ENCODE measurements at regions not wholly inside any gene's neighbourhood (a gene's known extent, or its start where the extent isn't known, plus 50 kb on each side); places are given as distances from the start of the nearest gene placed in this dataset.

- no peak for DNase-seq
Observed at GRCh38 chr5:96243862-96244261, 189.2 kb downstream of the PCSK1 start.

- no peak for DNase-seq
Observed at GRCh38 chr5:96243203-96243602, 189.8 kb downstream of the PCSK1 start.

DNA sequence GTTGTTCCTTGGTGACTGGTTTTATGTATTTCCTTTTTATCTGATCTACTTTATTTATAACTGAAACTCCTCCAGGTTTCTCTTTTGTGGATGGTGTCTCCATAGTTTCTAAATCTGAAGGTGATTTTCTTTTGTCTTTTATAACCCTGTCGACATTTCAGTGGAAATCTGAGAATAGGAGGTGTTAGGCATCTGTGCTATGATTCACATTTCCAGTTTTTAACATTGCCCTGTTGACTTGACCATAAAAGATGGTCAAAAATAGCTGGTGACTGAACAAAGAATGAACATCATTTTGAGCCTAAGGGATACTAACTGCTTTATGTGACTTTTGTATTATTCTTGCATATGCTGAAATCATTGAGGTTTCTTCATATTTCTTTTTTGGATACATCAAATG is 190.5 kb downstream of the PCSK1 start:
- DNase-seq = no peak

DNA sequence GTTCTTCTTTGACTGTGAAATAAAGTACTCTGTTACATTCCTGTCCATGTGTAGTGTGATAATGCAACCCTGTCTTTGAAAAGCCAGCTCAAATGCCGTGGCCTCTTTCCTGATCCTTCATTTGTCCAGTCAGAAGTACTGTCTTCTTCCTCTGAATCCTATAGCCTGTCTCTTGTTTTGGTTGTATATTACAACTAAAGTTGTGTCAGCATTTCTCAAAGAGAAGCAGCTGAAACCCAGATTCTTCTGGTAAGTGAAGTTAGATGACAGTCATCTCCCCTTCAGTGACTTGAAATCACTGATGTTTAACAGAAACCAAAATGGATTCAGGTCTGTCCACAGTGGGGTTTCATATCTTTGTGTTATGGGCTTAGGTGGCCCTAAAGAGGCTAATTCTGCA is 196.2 kb downstream of the PCSK1 start:
- no peak for DNase-seq

- DNase-seq = no peak
Observed at GRCh38 chr5:96236051-96236450, 197.0 kb downstream of the PCSK1 start.

GRCh38 chr5:96235008-96235910 is 197.8 kb downstream of the PCSK1 start:
- DNase-seq = no peak

GRCh38 chr5:96232602-96233001 is 200.4 kb downstream of the PCSK1 start:
- no peak for DNase-seq

DNA sequence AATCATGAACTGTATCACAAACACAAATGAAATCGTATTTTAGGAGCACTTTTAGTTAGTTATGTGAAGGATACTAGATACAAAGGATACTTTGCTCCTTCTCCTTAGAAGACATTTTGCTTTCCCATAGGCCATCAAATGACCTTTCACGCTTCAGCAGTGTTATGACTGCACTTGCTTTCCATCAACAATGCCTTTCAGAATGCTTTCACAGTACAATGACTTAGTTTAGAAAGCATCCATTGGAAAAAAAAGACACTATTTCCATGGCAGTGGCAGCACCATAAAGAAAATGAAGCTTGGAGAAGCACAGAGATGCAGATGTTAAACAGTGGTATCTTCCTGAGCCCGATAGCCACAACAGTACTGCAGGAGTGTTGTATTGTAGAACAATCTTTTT is 203.9 kb downstream of the PCSK1 start:
- DNase-seq = no peak

GRCh38 chr5:96228408-96228807 is 204.6 kb downstream of the PCSK1 start:
- no peak for DNase-seq

DNA sequence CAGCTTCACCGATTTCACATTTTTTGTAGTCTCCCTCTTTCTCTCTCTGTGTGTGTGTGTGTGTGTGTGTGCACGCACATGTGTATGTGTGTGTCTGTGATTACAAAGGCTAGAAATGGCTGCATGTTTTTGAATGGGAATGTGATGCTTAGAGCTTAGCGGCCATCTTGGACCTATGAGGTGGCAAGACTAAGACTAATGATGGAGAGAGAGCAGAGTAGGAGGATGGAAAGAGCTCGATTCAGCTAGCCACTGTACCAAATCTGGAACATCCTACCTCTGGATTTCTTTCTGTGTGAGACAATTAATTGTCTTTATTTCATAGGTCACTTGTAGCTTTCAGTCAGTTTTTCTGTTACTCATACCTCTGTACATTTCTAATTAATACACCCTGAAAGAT is 205.1 kb downstream of the PCSK1 start:
- DNase-seq = no peak

DNA sequence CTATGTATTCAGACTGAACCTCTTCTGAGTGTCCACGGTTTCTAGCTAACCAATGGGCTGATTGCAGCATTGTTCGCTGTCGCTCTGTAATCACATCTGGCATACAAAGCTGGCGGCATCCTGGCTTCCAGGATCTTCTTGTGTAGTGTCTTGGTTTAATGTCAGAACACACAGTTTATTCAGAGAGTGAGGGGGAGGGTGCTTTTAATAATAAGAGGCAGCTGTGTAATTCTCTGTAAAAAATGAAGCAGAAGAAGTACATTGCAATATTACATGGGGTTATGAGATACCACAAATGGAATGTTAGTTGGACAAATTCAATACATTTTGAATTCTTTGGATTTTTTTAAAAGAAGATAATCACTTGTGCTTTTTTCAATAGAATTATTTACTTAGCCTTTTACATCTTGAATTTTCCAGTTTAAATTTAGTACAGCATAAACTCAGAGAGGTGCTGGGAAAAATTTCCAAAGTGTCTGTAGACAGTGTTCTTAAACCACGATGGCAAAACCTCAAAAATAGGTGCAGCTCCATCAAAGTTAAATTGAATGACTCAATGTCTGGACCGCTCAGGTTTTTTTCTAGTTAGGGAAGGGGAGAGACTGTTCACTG is 206.0 kb downstream of the PCSK1 start:
- DNase-seq = no peak

DNA sequence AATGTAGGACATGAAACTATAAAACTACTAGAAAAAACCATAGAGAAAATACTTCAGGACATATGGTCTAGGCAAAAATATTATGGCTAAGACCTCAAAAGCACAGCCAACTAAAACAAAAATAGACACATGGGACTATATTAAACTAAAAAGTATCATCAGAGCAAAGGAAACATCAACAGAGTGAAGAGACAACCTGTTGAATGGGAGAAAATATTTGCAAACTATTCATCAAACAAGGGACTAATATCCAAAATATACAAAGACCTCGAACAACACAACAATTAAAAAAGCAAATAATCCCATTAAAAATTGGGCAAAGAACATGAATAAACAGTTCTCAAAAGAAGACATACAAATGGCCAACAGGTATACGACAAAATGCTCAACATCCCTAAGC is 210.9 kb downstream of the PCSK1 start:
- DNase-seq = no peak

DNA sequence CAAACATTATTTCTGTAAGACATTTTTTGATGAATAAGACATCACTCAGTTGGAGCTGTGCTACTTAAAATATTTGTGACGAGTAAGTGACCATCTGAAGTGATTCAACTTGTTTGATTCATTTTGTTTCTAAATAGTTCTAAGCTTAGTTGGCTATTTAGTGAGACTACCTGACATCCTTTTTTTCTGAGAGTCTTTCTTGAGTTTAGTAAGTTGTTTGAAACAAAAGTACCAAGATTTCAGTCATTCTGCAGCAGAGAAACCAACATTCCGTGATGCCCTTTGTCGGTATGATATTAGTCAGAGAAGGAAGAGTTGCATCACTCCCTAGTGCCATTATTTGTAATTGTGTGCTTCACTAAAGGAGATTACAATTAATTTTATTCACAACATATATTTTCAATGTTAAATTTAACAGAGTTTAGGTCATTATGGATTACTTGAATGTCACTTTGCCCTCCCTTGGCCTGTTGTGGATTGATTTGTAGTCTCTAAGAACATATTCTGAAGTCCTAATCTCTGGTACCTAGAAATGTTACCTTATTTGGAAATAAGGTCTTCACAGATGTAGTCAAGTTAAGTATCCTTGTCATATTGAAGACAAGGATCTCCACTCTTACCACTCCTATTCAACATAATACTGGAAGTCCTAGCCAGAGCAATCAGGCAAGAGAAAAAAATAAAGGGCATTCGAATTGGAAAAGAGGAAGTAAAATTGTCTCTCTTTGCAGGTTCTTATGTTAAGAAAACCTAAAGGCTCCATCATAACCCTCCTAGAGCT is 212.2 kb downstream of the PCSK1 start:
- no peak for DNase-seq

DNA sequence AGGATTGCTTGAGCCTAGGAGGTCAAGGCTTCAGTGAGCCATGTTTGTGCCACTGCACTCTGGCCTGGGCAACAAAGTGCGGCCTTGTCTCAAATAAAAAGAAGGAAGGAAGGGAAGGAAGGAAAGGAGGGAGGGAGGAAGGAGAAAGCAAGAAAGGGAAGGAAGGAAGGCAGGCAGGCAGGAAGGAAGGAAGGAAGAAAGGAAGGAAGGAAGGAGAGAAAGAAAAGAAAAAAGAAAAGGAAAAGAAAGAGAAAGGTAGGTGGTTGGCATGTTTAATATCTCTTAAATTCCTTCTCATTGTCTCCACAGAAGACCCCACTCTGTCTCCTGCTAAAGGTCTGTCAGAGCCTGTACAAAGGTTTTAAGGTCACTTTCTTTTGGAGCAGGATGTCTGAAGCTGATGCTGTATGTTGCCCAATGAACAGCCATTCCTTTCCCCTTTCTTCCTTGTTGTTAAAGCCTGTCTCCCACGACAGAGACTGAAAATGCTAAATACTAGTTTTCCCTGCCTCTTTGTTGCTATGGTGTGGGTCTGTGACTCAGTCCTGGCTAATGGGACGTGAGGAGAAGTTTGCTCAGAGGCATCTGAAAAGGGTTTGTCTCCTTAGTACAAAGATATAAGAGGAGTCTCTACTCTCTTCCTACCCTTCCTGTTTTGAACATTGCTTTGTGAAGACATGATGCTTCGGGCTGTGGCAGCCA is 213.3 kb downstream of the PCSK1 start:
- DNase-seq = no peak

DNA sequence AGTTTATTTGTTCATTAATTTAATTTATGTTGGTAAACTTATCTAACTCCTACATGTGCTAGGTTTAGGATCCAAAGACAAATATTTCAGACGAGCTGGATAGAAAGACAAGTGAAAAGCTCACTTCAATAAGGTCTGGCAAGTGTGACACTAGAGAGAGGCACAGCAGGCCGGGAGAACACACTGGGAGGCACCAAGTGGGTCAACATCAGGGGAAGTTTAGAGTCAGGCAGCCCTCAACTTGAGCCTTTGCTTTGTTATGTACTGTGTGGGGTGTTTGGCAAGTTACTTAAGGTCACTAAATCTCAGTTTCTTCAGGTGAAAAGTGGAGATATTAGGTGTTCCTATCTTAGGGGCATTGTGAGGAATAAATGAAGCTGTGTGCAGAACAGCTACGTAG is 214.4 kb downstream of the PCSK1 start:
- no peak for DNase-seq

- DNase-seq = no peak
Observed at GRCh38 chr5:96214442-96215197, 218.4 kb downstream of the PCSK1 start.

DNA sequence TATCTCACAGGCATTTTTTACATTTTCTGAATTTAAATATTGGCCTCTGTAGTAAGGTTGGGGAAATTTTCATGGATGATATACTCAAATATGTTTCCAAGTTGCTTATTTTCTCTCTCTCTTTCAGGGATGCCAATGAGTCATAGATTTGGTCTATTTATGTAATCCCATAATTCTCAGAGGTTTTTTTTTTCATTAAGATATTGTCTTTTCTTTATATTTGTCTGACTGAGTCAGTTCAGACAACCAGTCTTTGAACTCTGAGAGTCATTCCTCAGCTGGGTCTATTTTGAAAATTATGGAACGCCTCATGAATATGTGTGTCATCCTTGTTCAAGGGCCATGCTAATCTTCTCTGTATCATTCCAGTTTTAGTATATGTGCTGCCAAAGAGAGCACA is 223.2 kb downstream of the PCSK1 start:
- no peak for DNase-seq

GRCh38 chr5:96207420-96207819 is 225.6 kb downstream of the PCSK1 start:
- DNase-seq = no peak

DNA sequence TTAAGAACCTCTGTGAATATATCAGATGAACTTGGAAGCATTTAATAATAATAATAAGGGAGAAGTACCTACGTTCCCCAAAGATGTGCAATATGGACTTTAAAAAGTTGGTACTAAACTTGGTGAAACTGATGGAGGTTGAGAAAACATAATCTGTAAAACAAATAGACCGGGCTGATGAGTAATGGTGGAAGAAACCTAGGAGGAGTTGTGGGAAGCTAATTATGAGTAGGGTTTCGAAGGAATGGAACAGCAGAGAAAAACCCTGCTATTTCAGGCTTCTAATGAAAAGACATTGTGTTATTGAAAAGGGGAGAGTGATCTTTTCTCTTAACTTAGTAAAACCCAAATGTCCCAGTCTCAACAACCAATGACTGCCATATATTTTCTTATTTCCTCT is 229.3 kb downstream of the PCSK1 start:
- no peak for DNase-seq

- no peak for DNase-seq
Observed at GRCh38 chr5:96201503-96201902, 231.5 kb downstream of the PCSK1 start.

GRCh38 chr5:96200641-96201040 is 232.4 kb downstream of the PCSK1 start:
- no peak for DNase-seq

- no peak for DNase-seq
Observed at GRCh38 chr5:96199713-96200183, 233.3 kb downstream of the PCSK1 start.

Data from NCI-H345 (cell line).